ENCODE measurements at regions not wholly inside any gene's neighbourhood (a gene's known extent, or its start where the extent isn't known, plus 50 kb on each side); places are given as distances from the start of the nearest gene placed in this dataset.

- no peak for TF ChIP-seq POLR2A (IDR thresholded peaks at IDR 0.05)
- TF ChIP-seq CTCF (IDR thresholded peaks at IDR 0.05 in 8 of 11, conservative IDR thresholded peaks at IDR 0.05 in 3 of 11) = no peak
- TF ChIP-seq POLR2AphosphoS5 (IDR thresholded peaks at IDR 0.05) = no peak
Measured at GRCh38 chr6:3663081-3663480, 88.4 kb downstream of the PXDC1 start.

All from spleen (tissue), 7 donors.